GM12892 (cell line): ENCODE measurements at regions not wholly inside any gene's neighbourhood (a gene's known extent, or its start where the extent isn't known, plus 50 kb on each side); places are given as distances from the start of the nearest gene placed in this dataset.

Experiments
- POLR2A ChIP-seq: IDR thresholded peaks from 2 replicates; pipeline ENCODE4 v1.6.1; 2011; ENCODE audit warnings: low read depth, low read length, control low read depth
- POLR2AphosphoS5 ChIP-seq: IDR thresholded peaks from 2 replicates; pipeline ENCODE4 v1.6.1; 2011; ENCODE audit warnings: low read depth, low read length, control low read depth
- TAF1 ChIP-seq: IDR thresholded peaks from 2 replicates; pipeline ENCODE4 v1.6.1; 2011; ENCODE audit warnings: low read depth, mild to moderate bottlenecking, control low read depth, low read length, borderline replicate concordance

DNA sequence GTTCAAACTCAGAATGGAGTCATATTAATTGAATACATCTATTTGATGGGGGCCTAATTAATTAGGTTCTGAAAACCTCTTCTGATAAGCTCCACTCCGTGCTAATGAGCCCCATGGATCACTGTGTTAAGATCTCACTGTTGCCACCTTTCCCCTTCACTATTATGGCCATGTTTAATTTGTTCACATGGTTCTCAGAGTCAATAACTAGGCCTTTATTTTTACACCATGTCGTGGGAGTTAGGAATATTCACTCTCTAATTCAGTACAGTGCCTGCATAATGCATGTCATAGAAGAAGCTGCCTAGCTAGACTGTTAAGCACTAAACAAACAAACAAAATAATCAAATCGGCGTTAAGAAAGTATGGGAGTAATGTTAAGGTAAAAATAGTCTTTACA lies 84.9 kb downstream of the EDEM1 start:
- TF ChIP-seq POLR2A (no peak), TAF1 (no peak), POLR2AphosphoS5 (no peak)
